ENCODE measurements at regions not wholly inside any gene's neighbourhood (a gene's known extent, or its start where the extent isn't known, plus 50 kb on each side); places are given as distances from the start of the nearest gene placed in this dataset.

DNA sequence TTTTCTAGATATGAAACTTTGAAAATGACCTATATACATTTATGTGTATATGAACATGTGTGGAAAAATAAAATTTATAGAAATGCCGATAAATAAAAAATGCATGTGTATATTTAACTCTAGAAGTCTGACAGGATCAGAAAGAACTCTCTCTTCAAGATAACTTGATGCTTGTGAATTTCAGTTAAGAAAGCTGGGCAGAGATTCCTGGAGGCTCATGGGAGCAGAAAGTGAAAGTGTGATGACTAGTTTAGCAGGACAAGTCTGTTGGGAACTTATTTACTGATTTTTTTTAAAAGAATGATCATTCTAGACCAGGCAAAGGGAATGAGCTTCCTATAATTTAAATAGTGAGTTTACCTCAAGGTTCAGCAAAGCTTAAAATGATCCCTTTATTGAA, 81.5 kb upstream of the KCNAB1 start:
- no peak for TF ChIP-seq POLR2AphosphoS5 (IDR thresholded peaks at IDR 0.05)
- no peak for TF ChIP-seq CTCF (IDR thresholded peaks at IDR 0.05)
